ENCODE measurements at regions not wholly inside any gene's neighbourhood (a gene's known extent, or its start where the extent isn't known, plus 50 kb on each side); places are given as distances from the start of the nearest gene placed in this dataset.
A peak's percentile ranks its signal among the peaks of the same experiment; 100 is the strongest.
"Not testable (repeated sequence)": the region's sequence is repeated elsewhere in the genome, so short reads cannot be mapped to it uniquely, and the experiment has no call there.

DNA sequence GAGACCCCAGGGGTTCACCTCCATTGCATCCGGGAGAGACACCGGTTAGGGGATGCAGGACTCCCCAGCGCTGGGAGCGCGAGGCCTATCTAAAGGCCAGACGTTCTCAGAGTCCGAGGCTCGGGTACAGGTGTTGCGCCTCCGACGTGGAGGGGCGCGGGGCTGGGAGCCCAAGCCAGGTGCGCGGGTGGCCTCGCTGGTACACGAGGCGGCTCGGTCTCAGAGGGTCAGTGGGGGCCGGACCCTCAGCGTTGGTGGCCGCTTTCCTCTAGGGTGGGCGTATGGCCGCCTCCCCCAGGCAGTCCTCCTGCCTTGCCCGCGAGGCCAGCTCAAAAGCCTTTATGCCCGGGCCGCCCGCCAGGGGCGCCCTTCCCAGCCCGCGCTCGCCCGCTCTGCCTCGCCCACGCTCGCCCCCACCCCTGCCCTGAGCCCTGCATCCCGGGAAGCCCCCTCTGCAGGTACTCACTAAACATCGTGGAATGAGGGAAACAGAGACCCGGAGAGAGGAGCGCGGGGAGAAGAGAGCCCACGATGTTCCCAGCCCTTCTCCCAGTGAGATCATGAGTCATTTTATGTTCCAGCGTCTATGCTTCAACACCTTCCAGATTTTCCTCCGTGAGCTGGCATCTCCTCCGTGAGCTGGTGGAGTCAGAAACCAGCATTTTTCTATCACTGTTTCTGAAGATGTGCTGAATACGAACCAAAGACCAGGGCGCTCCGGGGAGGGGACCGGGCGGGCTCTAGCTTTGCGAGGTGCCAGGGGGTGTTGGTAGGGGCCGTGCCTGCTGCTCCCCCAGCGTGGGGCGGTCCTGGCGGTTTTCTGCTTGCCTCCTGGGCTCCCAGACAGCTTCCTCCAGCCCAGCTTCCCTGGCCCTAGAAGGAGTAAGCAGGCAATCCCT is 73.8 kb downstream of the DIO3 start:
- DNase-seq = no peak

DNA sequence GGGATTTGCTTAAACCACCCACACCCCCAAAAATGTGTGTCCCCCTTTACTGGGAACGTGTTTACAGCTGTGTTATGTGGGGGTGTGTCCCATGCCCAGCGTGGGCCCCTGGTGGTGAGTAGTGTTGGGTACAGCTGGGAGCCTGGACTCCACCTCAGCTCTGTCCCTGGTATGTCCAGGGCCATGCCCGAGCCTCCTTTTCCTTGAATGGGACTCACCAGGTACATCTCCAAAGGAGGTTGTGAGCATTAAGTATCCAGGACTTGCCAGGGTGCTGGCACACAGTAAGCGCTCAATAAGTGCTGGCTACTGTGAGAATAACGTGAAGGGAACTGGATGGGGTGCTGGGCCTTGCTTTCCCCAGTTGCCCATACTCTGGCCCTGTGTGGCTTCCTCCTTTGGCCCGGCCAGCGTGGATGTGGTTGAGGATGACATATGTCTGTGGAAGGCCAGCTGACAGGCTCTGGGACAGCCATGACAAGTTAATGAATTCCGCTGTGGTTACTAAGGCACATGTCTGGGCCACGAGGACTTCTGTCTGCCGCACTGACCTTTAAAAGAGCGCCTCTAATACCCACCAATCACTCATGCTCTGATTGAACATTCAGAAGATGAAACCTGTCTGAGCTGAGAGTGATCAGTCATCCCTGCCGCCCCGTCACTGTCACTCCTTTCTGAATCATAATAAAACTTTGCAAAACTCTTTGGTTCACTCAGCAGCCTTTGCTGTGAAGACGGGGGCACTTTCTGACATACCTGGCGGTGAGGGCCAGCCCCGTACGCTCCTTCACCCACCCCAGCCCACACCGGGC is 74.7 kb downstream of the DIO3 start:
- no peak for DNase-seq

GRCh38 chr14:101639241-101639833 is 78.0 kb downstream of the DIO3 start:
- DNase-seq = no peak

DNA sequence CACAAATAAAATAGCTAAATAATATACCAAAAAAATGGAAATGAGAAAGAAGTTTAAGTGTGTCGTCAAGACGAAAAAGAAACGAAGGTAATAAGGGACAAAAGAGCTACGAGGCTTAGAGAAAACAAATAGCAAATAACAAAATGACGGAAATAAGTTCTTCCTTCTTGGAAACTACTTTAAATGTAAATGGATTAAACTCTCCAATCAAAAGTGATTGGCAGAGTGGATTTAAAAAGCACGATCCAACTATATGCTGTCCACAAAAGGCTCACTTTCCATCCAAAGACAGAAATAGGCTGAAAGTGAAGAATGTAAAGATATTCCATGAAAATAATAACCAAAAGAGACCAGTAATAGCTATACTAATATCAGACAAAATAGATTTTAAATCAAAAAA is 82.4 kb downstream of the DIO3 start:
- DNase-seq = no peak

- no peak for DNase-seq
These were observed 92.8 kb downstream of the DIO3 start for GRCh38 chr14:101654051-101654450.

DNA sequence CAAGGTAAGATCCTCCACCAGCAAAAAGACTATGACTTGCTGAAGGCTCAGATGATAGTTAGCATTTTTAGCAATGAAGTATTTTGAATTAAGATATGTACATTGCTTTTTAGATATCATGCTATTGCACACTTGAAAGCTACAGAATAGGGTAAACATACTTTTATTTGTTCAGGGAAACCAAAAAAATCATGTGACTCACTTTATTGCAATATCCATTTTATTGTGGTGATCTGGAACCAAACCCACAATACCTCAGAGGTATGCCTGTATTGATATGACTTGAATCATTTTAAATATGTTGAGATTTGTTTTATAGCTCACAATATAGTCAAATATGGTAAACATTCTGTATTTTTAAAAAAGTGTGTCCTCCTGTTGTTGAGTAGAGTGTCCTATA is 96.1 kb downstream of the DIO3 start:
- DNase-seq = no peak

DNA sequence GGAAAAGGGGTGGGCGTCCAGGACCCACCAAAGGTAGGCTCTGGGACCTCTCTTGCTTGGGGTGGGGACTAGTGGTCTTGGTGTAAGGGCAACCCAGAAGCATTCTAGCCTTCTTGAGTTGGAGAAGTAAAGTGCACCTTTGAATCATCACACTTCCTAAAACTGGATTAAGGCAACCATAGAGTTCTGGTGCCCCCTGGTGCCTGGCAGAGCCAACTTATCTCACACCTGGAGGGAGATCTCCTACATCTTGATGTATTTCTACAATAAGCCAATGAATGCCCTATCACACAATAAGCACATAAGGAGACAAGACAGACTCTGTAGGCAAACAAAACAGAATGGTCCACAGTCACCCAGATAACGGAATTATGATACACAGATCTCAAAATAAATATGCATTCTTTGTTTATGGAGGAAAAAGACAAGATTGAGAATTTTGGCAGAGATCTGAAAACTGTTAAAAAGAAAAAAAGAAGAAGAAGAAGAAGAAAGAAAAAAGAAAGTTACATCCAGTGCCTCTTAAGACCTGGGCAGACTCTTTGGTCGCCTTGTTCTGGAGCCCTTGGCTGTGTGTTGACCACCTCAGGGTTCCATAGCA is 95.9 kb upstream of the PPP2R5C start:
- DNase-seq = peak; percentile 81

DNA sequence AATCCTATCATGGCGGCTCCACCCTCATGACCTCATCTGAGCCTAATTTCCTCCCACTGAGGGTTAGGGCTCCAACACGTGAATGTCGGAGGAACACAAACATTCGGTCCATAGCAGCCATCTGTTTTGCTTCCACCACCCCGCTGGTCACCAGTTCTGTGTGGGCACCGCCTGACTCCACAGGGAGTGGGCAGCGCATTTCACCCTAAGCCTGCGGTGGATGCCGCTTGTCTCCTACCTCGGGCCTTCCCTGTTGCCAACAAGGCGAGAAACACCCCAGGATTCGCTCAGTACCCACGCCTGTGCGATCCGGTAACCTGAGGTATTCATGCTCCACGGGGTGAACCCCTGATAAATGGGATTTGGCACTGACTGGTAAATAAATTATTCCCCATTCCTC is 95.2 kb upstream of the PPP2R5C start:
- DNase-seq = no peak

- DNase-seq = no peak
These were observed 91.9 kb upstream of the PPP2R5C start for GRCh38 chr14:101669629-101670028.

GRCh38 chr14:101673873-101674272 is 87.6 kb upstream of the PPP2R5C start:
- DNase-seq = no peak

DNA sequence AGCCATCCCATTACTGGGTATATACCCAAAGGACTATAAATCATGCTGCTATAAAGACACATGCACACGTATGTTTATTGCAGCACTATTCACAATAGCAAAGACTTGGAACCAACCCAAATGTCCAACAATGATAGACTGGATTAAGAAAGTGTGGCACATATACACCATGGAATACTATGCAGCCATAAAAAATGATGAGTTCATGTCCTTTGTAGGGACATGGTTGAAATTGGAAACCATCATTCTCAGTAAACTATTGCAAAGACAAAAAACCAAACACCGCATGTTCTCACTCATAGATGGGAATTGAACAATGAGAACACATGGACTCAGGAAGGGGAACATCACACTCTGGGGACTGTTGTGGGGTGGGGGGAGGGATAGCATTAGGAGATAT is 85.7 kb upstream of the PPP2R5C start:
- not testable (repeated sequence) for DNase-seq

GRCh38 chr14:101677912-101678327 is 83.6 kb upstream of the PPP2R5C start:
- not testable (repeated sequence) for DNase-seq

DNA sequence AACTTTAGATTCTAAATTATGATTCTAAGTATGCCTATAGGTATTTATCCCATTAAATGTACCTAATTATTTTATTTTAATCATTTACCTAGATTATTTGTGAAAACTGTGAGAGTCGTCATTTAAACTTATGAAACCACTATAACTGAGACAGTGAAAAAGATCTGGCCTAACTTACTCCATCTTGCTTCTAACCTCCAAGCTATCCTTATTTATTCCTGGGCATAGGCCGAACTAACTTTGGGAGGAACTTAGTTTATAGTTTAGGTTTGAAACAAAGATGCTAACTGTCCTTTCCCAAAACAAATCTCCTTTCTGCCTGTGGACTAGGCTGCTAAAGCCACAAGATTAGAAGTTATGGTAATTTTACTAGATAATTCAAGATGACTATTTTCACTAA is 79.7 kb upstream of the PPP2R5C start:
- no peak for DNase-seq

DNA sequence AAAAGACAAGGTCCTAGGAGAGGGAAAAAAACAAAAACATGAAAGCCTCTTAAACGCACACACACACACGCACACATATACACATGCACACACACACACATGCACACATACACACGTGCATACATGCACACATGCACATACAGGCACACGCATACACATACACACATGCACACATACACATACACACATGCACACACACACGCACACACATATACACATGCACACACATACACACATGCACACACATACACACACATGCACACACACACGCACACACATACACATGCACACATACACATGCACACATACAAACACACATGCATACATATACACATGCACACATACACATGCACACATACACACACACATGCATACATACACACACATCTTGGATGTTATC is 78.1 kb upstream of the PPP2R5C start:
- DNase-seq = no peak

GRCh38 chr14:101687756-101688546 is 73.6 kb upstream of the PPP2R5C start:
- no peak for DNase-seq

- DNase-seq = no peak
These were observed 72.4 kb upstream of the PPP2R5C start for GRCh38 chr14:101689039-101689501.

DNA sequence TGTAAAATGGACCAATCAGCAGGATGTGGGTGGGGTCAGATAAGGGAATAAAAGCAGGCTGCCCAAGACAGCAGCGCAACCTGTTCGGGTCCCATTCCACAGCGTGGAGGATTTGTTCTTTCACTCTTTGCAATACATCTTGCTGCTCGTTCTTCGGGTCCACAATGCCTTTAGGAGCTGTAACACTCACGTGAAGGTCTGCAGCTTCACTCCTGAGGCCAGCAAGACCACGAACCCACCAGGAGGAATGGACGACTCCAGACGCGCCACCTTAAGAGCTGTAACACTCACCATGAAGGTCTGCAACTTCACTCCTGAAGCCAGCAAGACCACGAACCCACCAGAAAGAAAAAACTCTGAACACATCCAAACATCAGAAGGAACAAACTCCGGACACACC is 71.5 kb upstream of the PPP2R5C start:
- not testable (repeated sequence) for DNase-seq

- DNase-seq = no peak
These were observed 65.8 kb upstream of the PPP2R5C start for GRCh38 chr14:101695659-101696058.

- no peak for DNase-seq
These were observed 57.4 kb upstream of the PPP2R5C start for GRCh38 chr14:101704140-101704539.

DNA sequence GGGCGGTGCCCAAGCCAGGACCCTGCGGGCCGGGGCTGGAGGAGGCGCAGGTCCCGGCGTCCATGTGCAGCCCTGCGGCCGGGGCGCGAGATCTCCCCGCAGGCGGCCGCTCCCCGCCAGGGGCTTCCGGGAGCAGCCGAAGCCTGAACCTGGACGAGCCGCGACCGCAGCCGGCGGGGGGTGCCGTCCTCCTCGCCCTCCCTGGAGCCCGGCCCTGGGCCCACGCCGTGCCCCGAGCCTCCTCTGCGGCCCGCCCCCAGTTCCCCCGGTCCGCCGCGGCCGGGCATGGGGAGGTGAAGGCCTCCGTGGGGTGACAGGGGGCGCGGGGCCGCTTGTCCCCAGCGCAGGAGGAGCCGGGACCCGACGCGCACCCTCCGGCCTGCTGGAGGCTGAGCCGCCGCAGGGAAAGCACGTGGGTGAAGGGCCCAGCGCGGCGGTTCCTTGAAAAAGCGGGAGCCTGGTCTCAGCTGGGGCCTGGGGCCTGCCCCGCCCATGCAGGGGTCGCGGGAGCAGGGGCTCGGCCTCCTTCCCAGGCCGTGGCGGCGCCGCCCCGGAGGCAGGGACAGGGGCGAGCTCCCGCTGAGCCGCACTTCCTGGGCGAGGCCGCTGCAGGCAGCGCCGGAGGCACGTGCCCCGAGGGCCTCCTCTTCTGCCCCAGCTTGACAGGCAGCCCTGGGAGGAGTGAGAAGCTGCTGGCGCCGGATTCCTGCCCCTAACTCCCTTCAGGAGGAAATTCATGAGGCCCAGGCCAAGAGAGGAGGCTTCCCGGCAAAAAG is 55.6 kb upstream of the PPP2R5C start:
- DNase-seq = no peak

DNA sequence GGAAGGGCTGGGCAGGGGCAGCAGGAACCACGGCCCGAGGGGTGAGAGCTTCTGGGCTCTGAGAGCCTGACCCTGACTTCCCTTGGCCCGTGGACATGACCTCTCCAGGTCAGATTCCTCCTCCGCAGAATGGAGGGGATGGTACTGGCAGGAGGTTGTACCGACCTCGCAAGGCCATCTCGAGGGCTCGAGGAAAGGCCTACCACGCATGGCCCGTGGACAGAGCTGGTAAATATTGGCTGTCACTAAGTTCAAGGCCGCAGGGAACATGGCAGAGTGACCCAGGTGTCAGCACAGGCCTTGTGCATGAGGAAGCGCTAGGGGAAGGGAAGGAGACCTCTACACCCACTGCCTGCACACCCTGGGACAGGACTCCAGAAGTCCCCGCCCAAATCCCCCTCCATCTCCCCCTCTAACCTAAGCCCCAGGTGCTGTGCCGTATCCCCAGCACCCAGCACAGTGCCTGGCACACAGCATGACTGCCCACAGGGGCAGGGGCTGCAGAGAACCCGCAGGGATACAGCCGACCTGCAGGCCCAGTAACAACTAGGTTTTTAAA is 54.9 kb upstream of the PPP2R5C start:
- no peak for DNase-seq

All from NCI-H2171 treated with DMSO at 0.1 percent for 48 hours (cell line).